H1 (cell line): ENCODE measurements at regions not wholly inside any gene's neighbourhood (a gene's known extent, or its start where the extent isn't known, plus 50 kb on each side); places are given as distances from the start of the nearest gene placed in this dataset.

Experiments
- CTCF ChIP-seq, 3 experiments: IDR thresholded peaks; 1 replicate in 2 of 3; 2 replicates in 1 of 3; pipeline versions ENCODE4 v1.5.1 to v1.6.1; 2011; ENCODE audit warnings: low read length in 3 of 3, mild to moderate bottlenecking in 3 of 3, inconsistent platforms in 2 of 3, low read depth in 1 of 3, moderate library complexity in 1 of 3; ENCODE audit not compliant: insufficient read depth in 1 of 3; ENCODE audit errors: control extremely low read depth in 1 of 3
- MAFK ChIP-seq: IDR thresholded peaks from 2 replicates; pipeline ENCODE4 v1.6.1; 2012; ENCODE audit warnings: low read depth, mild to moderate bottlenecking, improper control_type of control experiment, low read length
- SUZ12 ChIP-seq: fragments of 200-600 bp; sonication (generic); IDR thresholded peaks from 2 replicates; pipeline ENCODE4 v1.6.1; 2012; ENCODE audit warnings: mild to moderate bottlenecking, inconsistent platforms, low read length, moderate library complexity, mixed read lengths

- TF ChIP-seq CTCF (IDR thresholded peaks at IDR 0.05; ENCODE audit: control extremely low read depth in 1 of 3, insufficient read depth in 1 of 3, low read depth in 1 of 3, low read length in 3 of 3) (no peak), SUZ12 (no peak), MAFK (no peak)
Observed at GRCh38 chr13:62061751-62062150, 646.1 kb upstream of the PCDH20 start (continued).
